ENCODE measurements at regions not wholly inside any gene's neighbourhood (a gene's known extent, or its start where the extent isn't known, plus 50 kb on each side); places are given as distances from the start of the nearest gene placed in this dataset.

- Histone ChIP-seq H3K9ac (ENCODE audit: low read length) (no peak overlapping the region), H3K4me3 (ENCODE audit: low read length) (no peak overlapping the region), H3K36me3 (ENCODE audit: control insufficient read depth, insufficient read depth, low read length, severe bottlenecking) (no peaks in the 10 kb centered on the region), H3K9me3 (ENCODE audit: control insufficient read depth, low read length) (no peaks in the 10 kb centered on the region), H3K4me1 (ENCODE audit: control insufficient read depth, insufficient read depth, low read length) (no peaks in the 10 kb centered on the region), H3K27me3 (replicated peaks; ENCODE audit: control insufficient read depth, insufficient read depth, low read length) (no peaks in the 10 kb centered on the region)
- DNase-seq (ENCODE audit: low read depth) = no peak
Observed at GRCh38 chr14:106491851-106492250, 965.5 kb downstream of the TMEM121 start.

GRCh38 chr14:106493962-106494823, 967.8 kb downstream of the TMEM121 start:
- no peak for DNase-seq (ENCODE audit: low read depth)
- Histone ChIP-seq H3K9me3 (ENCODE audit: control insufficient read depth, low read length) (no peaks in the 10 kb centered on the region), H3K27me3 (replicated peaks; ENCODE audit: control insufficient read depth, insufficient read depth, low read length) (no peaks in the 10 kb centered on the region), H3K9ac (ENCODE audit: low read length) (no peak overlapping the region), H3K4me1 (ENCODE audit: control insufficient read depth, insufficient read depth, low read length) (no peaks in the 10 kb centered on the region), H3K36me3 (ENCODE audit: control insufficient read depth, insufficient read depth, low read length, severe bottlenecking) (no peaks in the 10 kb centered on the region), H3K4me3 (ENCODE audit: low read length) (no peak overlapping the region)

- DNase-seq (ENCODE audit: low read depth) = no peak
- no peak overlapping the region for H3K9ac ChIP-seq (ENCODE audit: low read length)
- H3K36me3 ChIP-seq (ENCODE audit: control insufficient read depth, insufficient read depth, low read length, severe bottlenecking) = no peaks in the 10 kb centered on the region
- no peak overlapping the region for H3K4me3 ChIP-seq (ENCODE audit: low read length)
- H3K27me3 ChIP-seq (replicated peaks; ENCODE audit: control insufficient read depth, insufficient read depth, low read length) = no peaks in the 10 kb centered on the region
- no peaks in the 10 kb centered on the region for H3K4me1 ChIP-seq (ENCODE audit: control insufficient read depth, insufficient read depth, low read length)
- H3K9me3 ChIP-seq (ENCODE audit: control insufficient read depth, low read length) = no peaks in the 10 kb centered on the region
Observed at GRCh38 chr14:106500571-106500970, 974.2 kb downstream of the TMEM121 start.

GRCh38 chr14:106501898-106502297, 975.5 kb downstream of the TMEM121 start:
- Histone ChIP-seq H3K9ac (ENCODE audit: low read length) (no peak overlapping the region), H3K4me1 (ENCODE audit: control insufficient read depth, insufficient read depth, low read length) (no peaks in the 10 kb centered on the region), H3K4me3 (ENCODE audit: low read length) (no peak overlapping the region), H3K9me3 (ENCODE audit: control insufficient read depth, low read length) (no peaks in the 10 kb centered on the region), H3K27me3 (replicated peaks; ENCODE audit: control insufficient read depth, insufficient read depth, low read length) (no peaks in the 10 kb centered on the region), H3K36me3 (ENCODE audit: control insufficient read depth, insufficient read depth, low read length, severe bottlenecking) (no peaks in the 10 kb centered on the region)
- DNase-seq (ENCODE audit: low read depth) = no peak

GRCh38 chr14:106505366-106505765, 979.0 kb downstream of the TMEM121 start:
- Histone ChIP-seq H3K9me3 (ENCODE audit: control insufficient read depth, low read length) (no peaks in the 10 kb centered on the region), H3K9ac (ENCODE audit: low read length) (no peak overlapping the region), H3K4me3 (ENCODE audit: low read length) (no peak overlapping the region), H3K36me3 (ENCODE audit: control insufficient read depth, insufficient read depth, low read length, severe bottlenecking) (no peaks in the 10 kb centered on the region), H3K27me3 (replicated peaks; ENCODE audit: control insufficient read depth, insufficient read depth, low read length) (no peaks in the 10 kb centered on the region), H3K4me1 (ENCODE audit: control insufficient read depth, insufficient read depth, low read length) (no peaks in the 10 kb centered on the region)
- DNase-seq (ENCODE audit: low read depth) = no peak

- no peaks in the 10 kb centered on the region for H3K36me3 ChIP-seq (ENCODE audit: control insufficient read depth, insufficient read depth, low read length, severe bottlenecking)
- H3K9me3 ChIP-seq (ENCODE audit: control insufficient read depth, low read length) = no peaks in the 10 kb centered on the region
- DNase-seq (ENCODE audit: low read depth) = no peak
Observed at GRCh38 chr14:106506881-106507305, 980.5 kb downstream of the TMEM121 start.

GRCh38 chr14:106507354-106507753, 981.0 kb downstream of the TMEM121 start:
- H3K9me3 ChIP-seq (ENCODE audit: control insufficient read depth, low read length) = no peaks in the 10 kb centered on the region
- H3K4me3 ChIP-seq (ENCODE audit: low read length) = no peak overlapping the region
- no peaks in the 10 kb centered on the region for H3K27me3 ChIP-seq (replicated peaks; ENCODE audit: control insufficient read depth, insufficient read depth, low read length)
- no peaks in the 10 kb centered on the region for H3K4me1 ChIP-seq (ENCODE audit: control insufficient read depth, insufficient read depth, low read length)
- DNase-seq (ENCODE audit: low read depth) = no peak
- H3K9ac ChIP-seq (ENCODE audit: low read length) = no peak overlapping the region
- H3K36me3 ChIP-seq (ENCODE audit: control insufficient read depth, insufficient read depth, low read length, severe bottlenecking) = no peaks in the 10 kb centered on the region

More at GRCh38 chr14:106506881-106507305, 980.5 kb downstream of the TMEM121 start:
- no peaks in the 10 kb centered on the region for H3K27me3 ChIP-seq (replicated peaks; ENCODE audit: control insufficient read depth, insufficient read depth, low read length)
- H3K4me3 ChIP-seq (ENCODE audit: low read length) = no peak overlapping the region
- no peak overlapping the region for H3K9ac ChIP-seq (ENCODE audit: low read length)
- no peaks in the 10 kb centered on the region for H3K4me1 ChIP-seq (ENCODE audit: control insufficient read depth, insufficient read depth, low read length)

GRCh38 chr14:106508216-106508615, 981.8 kb downstream of the TMEM121 start:
- H3K9ac ChIP-seq (ENCODE audit: low read length) = no peak overlapping the region

GRCh38 chr14:106509176-106509575, 982.8 kb downstream of the TMEM121 start:
- Histone ChIP-seq H3K4me3 (ENCODE audit: low read length) (no peak overlapping the region), H3K9me3 (ENCODE audit: control insufficient read depth, low read length) (no peaks in the 10 kb centered on the region), H3K4me1 (ENCODE audit: control insufficient read depth, insufficient read depth, low read length) (no peaks in the 10 kb centered on the region), H3K9ac (ENCODE audit: low read length) (no peak overlapping the region), H3K27me3 (replicated peaks; ENCODE audit: control insufficient read depth, insufficient read depth, low read length) (no peaks in the 10 kb centered on the region), H3K36me3 (ENCODE audit: control insufficient read depth, insufficient read depth, low read length, severe bottlenecking) (no peaks in the 10 kb centered on the region)
- no peak for DNase-seq (ENCODE audit: low read depth)

More at GRCh38 chr14:106508216-106508615, 981.8 kb downstream of the TMEM121 start:
- Histone ChIP-seq H3K9me3 (ENCODE audit: control insufficient read depth, low read length) (no peaks in the 10 kb centered on the region), H3K36me3 (ENCODE audit: control insufficient read depth, insufficient read depth, low read length, severe bottlenecking) (no peaks in the 10 kb centered on the region), H3K4me3 (ENCODE audit: low read length) (no peak overlapping the region), H3K27me3 (replicated peaks; ENCODE audit: control insufficient read depth, insufficient read depth, low read length) (no peaks in the 10 kb centered on the region), H3K4me1 (ENCODE audit: control insufficient read depth, insufficient read depth, low read length) (no peaks in the 10 kb centered on the region)
- no peak for DNase-seq (ENCODE audit: low read depth)

GRCh38 chr14:106509807-106510206, 983.4 kb downstream of the TMEM121 start:
- Histone ChIP-seq H3K27me3 (replicated peaks; ENCODE audit: control insufficient read depth, insufficient read depth, low read length) (no peaks in the 10 kb centered on the region), H3K9me3 (ENCODE audit: control insufficient read depth, low read length) (no peaks in the 10 kb centered on the region), H3K4me1 (ENCODE audit: control insufficient read depth, insufficient read depth, low read length) (no peaks in the 10 kb centered on the region), H3K9ac (ENCODE audit: low read length) (no peak overlapping the region), H3K36me3 (ENCODE audit: control insufficient read depth, insufficient read depth, low read length, severe bottlenecking) (no peaks in the 10 kb centered on the region), H3K4me3 (ENCODE audit: low read length) (no peak overlapping the region)
- DNase-seq (ENCODE audit: low read depth) = no peak

GRCh38 chr14:106511006-106511799, 984.8 kb downstream of the TMEM121 start:
- DNase-seq (ENCODE audit: low read depth) = no peak
- Histone ChIP-seq H3K9me3 (ENCODE audit: control insufficient read depth, low read length) (no peaks in the 10 kb centered on the region), H3K27me3 (replicated peaks; ENCODE audit: control insufficient read depth, insufficient read depth, low read length) (no peaks in the 10 kb centered on the region), H3K4me1 (ENCODE audit: control insufficient read depth, insufficient read depth, low read length) (no peaks in the 10 kb centered on the region), H3K36me3 (ENCODE audit: control insufficient read depth, insufficient read depth, low read length, severe bottlenecking) (no peaks in the 10 kb centered on the region), H3K9ac (ENCODE audit: low read length) (no peak overlapping the region), H3K4me3 (ENCODE audit: low read length) (no peak overlapping the region)
